GM18517 (cell line): ENCODE measurements at regions not wholly inside any gene's neighbourhood (a gene's known extent, or its start where the extent isn't known, plus 50 kb on each side); places are given as distances from the start of the nearest gene placed in this dataset.
"Not testable (repeated sequence)": the region's sequence is repeated elsewhere in the genome, so short reads cannot be mapped to it uniquely, and the experiment has no call there.

Experiments
- ATAC-seq: cut with Tn5 transposase; IDR thresholded peaks from one replicate; pipeline ENCODE4 v1.9.1; 2021; ENCODE audit warnings: mild to moderate bottlenecking, moderate library complexity; ENCODE audit not compliant: unreplicated experiment

DNA sequence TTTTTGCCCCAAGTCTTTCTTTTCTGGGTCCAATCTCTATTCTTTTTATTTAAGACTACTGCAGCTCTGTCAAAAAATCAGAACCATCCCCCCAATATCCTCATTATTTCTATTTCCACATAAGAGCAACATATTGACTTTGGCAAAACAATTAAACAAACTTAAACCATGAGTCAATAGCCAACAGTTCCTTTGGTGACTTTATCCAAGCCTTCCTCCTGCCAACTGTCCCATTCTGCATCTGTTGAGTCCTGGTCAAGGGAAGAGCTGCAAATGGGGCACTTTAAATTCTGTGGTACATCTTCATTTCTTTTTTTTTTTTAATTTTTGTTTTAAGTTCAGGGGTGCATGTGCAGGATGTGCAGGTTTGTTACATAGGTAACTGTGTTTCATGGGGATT is 1875.0 kb upstream of the PCDH7 start:
- no peak for ATAC-seq

DNA sequence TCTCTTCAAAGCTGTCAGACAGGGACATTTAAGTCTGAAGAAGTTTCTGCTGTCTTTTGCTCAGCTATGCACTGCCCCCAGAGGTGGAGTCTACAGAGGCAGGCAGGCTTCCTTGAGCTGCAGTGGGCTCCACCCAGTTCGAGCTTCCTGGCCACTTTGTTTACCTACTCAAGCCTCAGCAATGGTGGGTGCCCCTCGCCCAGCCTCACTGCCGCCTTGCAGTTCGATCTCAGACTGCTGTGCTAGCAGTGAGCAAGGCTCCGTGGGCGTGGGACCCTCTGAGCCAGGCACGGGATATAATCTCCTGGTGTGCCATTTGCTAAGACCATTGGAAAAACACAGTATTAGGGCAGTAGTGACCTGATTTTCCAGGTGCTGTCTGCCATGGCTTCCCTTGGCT is 1863.1 kb upstream of the PCDH7 start:
- not testable (repeated sequence) for ATAC-seq

DNA sequence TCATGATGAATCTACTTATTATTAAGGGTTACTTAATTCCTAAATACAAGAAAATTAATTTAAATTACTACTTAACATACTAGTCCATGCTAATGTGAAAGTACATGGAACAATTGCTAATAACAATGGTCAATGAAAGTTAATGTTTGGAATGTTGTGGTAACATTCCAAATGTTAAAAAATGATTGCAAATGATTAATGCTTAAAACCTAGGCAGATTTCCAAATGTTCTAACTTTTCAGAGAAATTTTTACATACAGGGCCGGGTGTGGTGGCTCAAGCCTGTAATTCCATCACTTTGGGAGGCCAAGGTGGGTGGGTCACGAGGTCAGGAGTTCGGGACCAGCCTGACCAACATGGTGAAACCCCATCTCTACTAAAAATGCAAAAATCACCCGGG is 1851.3 kb upstream of the PCDH7 start:
- no peak for ATAC-seq

DNA sequence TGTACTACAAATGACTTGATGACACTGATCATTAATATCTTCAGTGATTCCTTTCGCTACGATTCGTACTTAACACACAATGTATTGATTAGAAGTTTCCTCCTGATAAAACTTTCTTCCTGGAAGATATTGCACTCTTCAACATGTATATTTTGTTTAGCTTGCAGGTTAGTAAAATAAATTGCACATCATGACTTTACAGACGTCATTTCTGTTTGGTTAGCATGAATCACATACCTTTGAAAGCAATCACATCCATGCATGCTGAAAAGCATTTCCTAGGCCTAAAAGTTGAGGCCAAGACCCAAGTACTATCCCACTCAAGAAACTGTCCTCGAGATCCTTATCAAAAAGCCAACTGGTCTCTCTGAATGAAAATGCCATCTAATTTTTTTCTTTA is 1841.0 kb upstream of the PCDH7 start:
- no peak for ATAC-seq

DNA sequence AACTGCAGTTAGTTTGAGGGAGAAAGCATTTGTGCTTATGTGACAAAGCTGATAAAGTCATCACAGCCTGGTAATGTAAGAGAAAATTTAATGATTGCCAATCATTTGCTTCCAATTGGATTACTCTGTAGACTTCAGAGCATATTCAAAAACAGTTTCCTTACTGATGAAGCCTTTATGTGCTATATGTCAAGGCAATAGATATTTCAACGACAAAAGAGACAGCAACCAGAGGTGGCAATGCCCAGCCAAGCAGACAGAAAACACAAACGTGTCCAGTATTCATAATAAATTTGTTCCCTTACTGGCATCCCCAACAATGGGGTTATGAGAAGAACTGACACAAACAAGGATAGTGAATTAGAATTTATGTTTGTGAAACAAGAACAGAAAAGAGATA is 1840.3 kb upstream of the PCDH7 start:
- ATAC-seq: no peak

DNA sequence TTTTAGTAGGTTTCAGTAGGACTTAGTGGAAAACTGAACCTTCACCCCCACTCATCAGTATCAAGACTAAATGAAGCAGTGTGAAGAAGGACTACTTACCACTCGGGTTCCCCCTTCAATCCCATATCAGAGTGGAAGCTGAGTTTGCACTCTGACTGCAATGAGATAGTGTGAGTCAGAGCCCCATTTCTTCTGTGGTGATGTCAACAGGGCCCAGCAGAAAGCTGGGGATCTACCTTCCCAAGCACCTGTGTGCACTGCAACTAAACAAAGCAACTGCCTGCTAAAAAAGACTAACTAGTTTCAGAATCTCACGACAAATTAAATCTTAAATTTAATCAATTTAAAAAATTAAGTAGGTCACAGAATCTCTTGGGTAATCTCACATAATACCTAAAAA is 1837.0 kb upstream of the PCDH7 start:
- no peak for ATAC-seq

DNA sequence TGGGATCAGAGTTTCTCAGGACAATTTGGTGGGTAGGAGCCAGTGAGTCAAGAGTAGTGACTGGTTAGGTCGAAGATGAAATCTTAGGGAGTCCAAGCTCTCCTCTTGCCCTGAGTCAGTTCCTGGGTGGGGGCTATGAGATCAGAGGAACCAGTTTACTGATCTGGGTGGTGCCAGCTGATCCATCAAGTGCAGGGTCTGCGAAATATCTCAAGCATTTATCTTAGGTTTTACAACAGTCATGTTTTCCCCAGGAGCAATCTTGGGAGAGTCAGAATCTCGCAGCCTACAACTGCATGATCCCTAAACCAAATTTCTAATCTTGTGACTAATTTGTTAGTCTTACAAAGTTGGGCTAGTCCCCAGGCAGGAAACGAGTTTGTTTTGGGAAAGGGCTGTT is 1833.2 kb upstream of the PCDH7 start:
- ATAC-seq: no peak

DNA sequence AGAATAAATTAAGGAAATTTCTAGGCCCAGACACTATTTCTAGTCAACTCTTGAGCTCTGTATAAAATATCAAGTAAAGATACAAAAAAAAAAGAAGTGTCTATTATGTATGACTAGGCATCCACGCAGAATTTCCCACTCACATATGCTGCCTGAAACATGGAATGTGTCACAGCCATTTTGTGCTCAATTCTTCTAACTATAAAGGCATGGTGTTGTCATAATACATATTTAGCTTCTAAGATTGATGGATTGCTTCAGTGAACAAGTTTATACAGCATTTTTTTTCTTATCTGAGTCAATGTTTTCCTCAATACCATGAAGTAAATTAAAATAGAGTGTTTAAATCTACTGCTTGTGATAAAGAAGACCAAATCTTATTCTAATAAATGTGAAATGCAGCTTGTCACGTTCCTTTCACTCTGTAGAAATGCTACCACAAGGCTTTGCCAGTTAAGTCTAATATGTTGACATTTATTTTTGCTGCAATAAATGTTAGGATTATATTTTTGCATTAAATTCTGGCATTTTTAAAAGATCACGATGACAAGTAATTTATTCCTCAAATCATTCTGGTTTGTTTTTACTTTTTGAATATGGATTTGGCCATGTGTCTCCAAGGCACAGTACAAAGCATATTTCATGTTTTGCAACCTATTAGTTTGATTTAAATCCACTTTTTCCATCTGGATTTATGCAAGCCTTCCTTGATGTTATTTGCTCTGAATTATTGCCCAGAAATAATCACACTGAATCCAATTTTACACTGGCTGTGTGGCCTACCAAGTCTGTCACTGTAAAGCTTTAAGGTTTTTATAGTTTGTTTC is 1829.0 kb upstream of the PCDH7 start:
- no peak for ATAC-seq

DNA sequence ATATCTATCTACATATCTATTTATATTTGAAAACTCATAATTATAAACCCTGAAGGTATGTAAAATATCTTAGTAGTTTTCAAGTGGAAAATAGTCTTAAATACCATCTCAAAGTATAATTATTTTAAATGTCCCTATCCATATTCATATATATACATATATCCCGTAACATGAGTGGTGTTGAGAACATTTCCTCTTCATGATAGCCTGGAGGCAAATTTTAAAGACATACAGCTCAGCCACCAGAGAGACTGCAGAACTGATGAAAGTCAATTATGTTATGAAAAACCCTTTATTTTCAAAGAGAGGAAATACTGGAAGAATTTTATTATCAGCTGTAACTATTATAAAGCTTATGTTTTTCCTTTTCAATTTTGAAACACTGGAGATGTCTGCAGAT is 1806.7 kb upstream of the PCDH7 start:
- no peak for ATAC-seq

DNA sequence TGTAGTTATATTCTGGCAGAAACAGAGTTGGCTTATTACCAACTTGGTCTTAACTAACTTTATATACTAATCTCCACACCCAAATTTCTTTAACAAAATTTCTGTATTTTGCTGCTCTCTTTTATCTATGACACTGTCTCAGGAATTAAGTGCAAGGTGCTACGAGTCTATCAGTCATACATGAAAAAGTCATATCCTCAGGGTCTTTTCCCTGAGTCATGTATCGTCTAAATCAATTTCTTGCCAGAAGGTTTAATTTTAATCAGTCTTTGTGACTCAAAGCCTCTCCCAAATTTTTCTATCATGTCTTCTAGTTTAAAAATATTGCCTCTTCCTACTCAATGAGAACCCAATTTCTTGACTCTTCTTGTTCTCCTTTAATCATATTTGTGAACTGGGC is 1803.6 kb upstream of the PCDH7 start:
- no peak for ATAC-seq

DNA sequence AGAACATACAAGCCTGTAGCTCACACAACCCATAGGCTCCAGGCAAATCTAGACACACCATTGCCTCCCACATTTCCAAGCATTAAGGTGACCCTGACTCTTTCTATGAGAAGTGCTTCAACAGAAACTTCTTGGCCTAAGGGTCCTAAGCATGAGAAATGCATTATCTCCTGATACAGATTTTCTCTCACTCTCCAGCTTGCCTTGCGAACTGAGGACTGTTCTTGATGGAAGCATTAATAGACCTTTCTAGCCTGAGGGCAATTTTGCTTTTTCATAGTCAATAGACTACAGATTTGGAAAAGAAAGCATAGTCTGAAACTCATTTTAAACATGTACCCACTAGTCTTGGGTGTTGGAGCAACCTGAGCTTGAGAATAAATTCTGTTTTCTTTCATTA is 1801.3 kb upstream of the PCDH7 start:
- no peak for ATAC-seq

DNA sequence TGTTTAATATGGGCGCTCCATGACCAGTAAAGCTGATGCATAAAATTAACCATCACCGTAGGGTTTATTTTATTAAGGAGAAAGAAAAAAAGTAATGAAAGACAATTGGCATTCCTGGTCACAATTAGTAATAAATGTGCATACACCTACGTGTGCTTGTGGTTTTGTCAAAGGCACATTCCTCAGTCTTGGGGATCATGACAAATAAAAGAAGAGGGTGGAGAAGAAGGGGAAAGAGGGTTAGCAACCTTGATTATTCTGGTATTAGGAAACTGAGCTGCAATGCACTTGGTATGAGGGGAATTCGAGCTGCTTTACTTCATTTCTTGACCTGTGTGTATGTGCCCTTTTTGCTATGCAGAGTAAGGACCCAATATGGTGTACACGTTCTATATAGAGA is 1798.3 kb upstream of the PCDH7 start:
- no peak for ATAC-seq

DNA sequence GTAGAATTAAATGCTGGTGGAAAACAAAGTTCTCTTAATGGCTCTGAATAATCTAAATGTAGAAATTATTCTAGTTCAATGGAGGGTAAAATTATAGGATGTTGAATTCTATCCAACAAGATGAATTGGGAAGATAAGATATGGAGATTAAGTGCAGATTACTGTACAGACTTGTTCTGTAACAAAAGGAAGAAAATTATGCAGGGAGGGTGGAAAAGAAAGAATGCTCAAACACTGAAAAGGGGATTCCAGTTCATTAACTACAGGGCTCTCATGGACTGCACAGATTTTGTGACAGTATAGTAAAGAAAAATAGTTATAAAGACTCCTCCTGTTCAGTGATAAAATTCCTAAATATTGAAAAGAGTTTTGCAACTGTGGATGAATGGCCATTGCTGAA is 1794.0 kb upstream of the PCDH7 start:
- no peak for ATAC-seq

DNA sequence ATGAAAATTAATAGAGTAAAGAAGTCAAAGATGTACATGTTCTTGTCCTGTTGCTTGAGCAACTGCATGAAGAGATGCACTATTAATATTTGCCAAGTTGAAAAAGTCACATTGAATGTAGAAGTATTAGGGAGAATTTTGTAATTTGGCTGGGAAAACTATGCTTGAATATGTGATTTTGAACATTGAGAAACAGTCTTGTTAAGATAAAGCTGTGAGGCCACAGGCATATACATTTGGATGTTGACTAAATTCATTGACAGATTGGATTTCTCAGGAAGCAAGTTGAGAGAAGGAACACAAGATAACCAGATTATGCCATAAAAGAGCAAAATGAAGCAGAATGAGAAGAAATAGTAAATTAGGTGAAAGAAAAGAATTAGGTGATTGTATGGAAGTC is 1777.5 kb upstream of the PCDH7 start:
- no peak for ATAC-seq

DNA sequence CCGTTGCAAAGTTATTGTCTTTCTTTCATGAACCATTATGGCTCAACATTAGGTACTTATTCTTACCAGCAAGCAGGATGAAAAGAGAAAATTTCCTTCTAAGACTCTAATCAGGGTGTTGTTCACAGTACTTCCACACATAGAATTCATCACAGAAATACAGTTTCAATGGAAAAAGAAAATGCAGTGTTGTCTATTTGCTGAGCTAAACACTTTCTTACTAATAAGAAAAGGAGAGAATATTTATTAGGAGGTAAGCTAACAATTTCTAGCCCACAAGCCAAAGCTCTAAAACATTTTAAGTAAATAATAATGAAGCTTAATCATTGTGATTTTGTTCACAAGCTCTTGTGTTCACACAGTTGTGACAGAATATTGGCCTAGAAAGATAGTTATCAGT is 1772.8 kb upstream of the PCDH7 start:
- ATAC-seq: no peak

DNA sequence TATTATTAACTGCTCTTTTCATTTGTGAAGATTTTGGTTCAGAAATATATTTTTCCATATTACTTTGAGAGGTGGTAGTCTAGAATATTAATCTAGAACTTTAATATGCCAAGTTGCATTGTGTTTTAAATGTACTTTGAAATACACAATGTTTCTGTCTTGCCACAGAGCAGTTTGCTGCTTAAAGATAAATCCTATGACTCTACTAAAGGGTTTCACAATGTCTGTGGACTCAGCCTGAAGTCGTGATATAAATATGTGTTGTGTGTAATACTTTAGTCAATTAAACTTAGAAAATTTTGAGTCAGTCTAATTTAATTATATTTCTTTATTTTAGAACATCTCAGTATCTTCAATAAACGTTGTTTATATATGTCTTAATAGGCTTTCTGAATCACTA is 1771.7 kb upstream of the PCDH7 start:
- no peak for ATAC-seq

DNA sequence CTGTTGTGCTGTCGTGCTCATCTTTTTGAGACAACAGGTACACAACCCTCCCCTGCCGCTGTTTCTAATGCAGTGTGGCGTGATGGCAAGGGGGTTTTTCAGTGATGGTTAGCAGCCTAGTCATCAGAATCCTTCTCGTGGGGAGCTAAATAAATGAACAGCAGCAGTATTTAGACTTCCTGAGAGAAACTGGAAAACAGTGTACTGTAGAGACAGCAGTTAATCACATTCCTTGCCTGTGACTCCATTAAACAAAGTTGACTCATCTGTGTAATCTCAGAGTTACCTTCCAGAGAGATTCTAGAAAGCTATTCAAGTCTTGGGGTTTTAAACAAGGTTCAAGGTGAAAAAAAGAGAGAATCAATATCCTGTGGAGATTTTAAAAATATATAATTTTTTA is 1753.2 kb upstream of the PCDH7 start:
- ATAC-seq: no peak

DNA sequence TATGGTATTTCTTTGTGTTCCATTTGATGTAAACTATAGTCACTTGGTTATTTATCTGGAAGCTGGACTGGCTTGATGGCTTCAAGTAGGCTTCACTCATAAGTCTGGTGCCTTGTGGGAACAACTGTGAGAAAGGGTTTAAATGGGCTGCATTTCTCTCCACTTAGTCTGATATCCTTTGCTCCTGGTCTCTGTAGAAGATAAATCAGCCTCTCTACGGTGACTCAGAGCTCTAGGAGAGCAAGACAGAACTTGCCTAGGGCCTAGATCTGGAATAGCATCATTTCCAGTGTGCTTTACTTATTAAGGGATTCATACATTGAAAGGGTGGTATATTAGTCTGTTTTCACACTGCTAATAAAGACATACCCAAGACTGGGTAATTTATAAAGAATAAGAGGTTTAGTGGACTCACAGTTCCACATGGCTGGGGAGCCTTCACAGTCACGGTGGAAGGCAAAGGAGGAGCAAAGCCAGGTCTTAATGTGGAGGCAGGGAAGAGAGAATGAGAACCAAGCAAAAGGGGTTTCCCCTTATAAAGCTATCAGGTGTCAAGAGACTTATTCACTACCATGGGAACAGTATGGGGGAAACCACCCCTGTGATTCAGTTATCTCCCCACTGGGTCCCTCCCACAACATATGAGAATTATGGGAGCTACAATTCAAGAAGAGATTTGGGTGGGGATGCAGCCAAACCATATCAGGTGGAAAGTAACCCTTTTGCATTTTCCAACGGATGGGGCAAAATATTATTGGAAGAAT is 1746.4 kb upstream of the PCDH7 start:
- no peak for ATAC-seq

DNA sequence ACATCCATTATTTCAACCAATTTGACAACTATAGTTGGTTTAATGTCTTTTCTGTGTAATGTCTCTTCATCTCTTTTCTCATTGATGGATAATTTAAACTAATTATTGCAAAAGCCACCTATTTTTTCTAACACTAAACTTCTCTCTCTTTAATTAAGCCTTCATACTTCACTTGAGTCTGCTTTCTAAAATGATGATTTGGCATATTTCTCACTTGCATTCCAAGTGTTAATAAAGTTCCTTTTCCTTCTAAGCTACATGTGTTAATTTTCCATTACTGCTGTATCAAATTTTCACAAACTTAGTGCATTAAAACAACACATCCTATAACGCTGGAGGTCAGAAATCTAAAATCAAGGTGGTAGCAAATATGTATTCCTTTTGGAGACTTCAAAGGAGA is 1743.8 kb upstream of the PCDH7 start:
- ATAC-seq: no peak

DNA sequence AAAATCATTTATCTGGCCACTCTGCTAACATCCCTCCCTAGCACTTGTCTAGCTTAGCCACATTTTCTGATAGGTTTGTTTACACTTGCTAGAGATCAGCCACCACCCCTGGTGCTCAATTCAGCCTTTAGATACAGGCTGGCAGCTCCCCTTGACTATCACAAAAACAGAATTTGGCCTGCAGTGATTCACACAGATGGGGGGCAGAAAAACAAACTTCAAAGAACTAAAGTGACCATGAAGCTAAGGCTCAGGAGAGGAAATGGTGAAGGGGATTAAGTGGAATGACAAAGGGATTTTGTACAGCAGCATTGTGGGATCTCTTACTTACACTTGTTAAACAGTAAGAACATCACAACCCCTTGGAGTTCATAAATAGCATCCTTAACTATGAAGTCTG is 1718.0 kb upstream of the PCDH7 start:
- no peak for ATAC-seq

DNA sequence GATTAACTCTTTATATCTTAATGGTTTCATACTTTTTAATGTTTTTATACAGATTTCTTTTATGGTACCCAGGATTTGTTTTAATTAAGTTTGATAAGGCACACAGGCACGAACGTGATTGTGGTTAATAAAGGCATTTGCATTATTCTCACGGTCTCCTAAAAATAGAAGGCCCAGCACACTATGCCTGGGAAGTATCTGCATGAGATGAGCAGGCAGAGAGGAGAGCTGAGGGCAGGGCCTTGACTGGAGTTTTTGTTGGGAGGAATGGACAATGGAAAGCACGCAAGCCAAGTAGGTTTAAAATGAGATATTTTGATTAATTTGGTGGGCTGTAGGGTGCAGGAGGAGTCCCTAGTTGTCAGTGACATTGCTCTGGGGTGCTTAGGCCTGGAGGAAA is 1714.3 kb upstream of the PCDH7 start:
- ATAC-seq: no peak

DNA sequence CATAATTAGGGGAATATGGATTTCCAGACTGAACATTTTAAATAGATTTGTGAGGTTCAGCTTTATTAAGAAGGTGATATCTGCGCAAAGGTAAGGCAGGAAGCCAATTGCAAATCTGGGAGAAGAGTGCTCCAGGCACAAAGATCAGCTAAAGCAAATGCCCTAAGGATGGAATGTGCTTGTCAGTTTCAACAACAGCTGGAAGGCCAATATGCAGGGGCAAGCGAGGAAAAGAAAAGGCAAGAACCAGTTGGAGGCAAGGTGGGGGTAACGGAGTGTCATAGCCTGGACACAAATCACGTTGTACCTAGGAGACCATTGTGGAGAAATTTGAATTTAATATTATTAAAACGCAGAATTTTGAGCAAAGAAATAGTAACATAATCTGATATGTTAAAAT is 1710.3 kb upstream of the PCDH7 start:
- no peak for ATAC-seq

DNA sequence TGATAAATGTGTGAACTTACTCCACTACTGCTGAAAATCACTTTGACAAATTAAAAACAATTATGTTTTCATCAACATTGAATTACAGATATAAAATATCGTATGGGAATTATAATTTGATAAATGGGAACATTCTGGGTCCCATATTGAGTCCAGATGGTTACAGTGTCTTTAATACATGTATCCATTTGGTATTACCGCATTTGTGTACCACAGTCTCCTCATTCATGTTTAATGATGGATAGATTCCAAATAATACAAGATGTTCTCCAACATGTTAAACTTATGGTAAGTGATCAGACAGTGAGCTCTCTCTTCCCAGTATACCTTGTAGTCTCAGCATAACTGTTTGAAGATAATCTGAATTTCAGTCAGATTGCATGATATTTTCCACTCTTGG is 1706.8 kb upstream of the PCDH7 start:
- no peak for ATAC-seq
